ENCODE measurements at regions not wholly inside any gene's neighbourhood (a gene's known extent, or its start where the extent isn't known, plus 50 kb on each side); places are given as distances from the start of the nearest gene placed in this dataset.

DNA sequence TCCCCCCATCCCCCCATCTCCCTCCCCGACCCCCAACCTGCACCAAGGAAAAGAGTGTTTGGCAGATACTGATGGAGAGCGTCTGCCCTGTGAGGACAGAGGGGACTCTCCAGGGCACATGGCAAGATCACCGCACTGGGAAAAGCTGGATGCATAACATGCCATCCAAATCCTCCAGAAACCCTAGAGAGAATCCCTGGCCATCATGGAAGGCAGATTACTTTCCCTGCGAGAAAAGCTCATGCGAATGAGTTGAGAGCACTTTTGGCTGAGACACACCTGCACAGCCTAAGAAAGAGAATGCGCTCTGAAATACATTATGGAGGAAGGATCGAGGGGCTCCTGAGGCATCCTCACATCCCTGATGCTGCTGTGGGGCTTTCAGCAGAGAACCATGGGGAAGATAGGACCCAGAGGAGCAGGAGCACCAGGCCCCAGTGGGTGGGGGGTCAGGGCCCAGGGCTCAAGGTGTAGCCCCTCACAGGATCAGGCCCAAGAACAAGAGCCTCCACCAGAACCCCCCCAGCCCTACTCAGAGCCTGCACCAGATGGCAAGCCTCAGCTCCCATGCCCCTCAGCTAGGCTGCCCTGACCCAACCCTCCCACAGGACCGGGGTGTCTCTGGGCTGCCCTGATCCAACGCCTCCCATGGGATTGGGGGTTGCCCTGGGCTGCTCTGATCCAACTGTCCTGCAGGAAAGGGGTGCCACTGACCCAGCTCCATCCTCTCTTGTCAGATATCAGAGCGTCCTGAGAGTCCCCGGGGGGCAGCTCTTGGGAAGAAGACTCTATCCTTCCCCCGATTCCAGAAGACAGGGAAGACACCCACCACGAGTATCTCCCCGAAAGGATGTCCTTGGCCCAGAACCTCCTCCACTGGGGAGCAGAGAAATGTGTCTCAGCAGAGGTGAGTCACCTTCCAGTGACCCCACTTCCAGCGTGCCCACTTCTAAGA, 153.4 kb downstream of the NDUFA10 start:
- TF ChIP-seq, protein P1, sequence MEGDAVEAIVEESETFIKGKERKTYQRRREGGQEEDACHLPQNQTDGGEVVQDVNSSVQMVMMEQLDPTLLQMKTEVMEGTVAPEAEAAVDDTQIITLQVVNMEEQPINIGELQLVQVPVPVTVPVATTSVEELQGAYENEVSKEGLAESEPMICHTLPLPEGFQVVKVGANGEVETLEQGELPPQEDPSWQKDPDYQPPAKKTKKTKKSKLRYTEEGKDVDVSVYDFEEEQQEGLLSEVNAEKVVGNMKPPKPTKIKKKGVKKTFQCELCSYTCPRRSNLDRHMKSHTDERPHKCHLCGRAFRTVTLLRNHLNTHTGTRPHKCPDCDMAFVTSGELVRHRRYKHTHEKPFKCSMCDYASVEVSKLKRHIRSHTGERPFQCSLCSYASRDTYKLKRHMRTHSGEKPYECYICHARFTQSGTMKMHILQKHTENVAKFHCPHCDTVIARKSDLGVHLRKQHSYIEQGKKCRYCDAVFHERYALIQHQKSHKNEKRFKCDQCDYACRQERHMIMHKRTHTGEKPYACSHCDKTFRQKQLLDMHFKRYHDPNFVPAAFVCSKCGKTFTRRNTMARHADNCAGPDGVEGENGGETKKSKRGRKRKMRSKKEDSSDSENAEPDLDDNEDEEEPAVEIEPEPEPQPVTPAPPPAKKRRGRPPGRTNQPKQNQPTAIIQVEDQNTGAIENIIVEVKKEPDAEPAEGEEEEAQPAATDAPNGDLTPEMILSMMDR (IDR thresholded peaks at IDR 0.05; ENCODE audit: low read length), result no peak
- TF ChIP-seq EZH2 (IDR thresholded peaks at IDR 0.05; ENCODE audit: borderline replicate concordance, low read length), result no peak

All from OCI-LY1 (cell line).